Tibial nerve (tissue), 4 donors: ENCODE measurements at regions not wholly inside any gene's neighbourhood (a gene's known extent, or its start where the extent isn't known, plus 50 kb on each side); places are given as distances from the start of the nearest gene placed in this dataset.

Source experiments
- DNase-seq, 2 donors: peaks; one replicate each; pipeline ENCODE4 v3.0.0-alpha.2; 2019; ENCODE audit warnings: low spot score in 2 of 2
- H3K27ac ChIP-seq, 4 donors: fragments of 200-600 bp; sonication (generic) in 3 of 4; one replicate each; pipeline ENCODE4 v1.5.1; 2017 to 2019; ENCODE audit warnings: mild to moderate bottlenecking in 1 of 4
- H3K27me3 ChIP-seq, 2 donors: fragments of 200-600 bp; sonication (generic) in 1 of 2; one replicate each; pipeline versions ENCODE4 v1.5.1 to v1.6.0; 2017 to 2019
- H3K36me3 ChIP-seq, 3 donors: fragments of 200-600 bp; sonication (generic); one replicate each; pipeline ENCODE4 v1.5.1; 2018 to 2019
- H3K4me1 ChIP-seq, 4 donors: fragments of 200-600 bp; sonication (generic) in 3 of 4; one replicate each; pipeline ENCODE4 v1.5.1; 2017 to 2019
- H3K4me3 ChIP-seq, 4 donors: fragments of 200-600 bp; sonication (generic) in 3 of 4; one replicate each; pipeline ENCODE4 v1.5.1; 2017 to 2019; ENCODE audit warnings: mild to moderate bottlenecking in 1 of 4, moderate library complexity in 1 of 4
- H3K9me3 ChIP-seq, 4 donors: fragments of 200-600 bp; sonication (generic) in 3 of 4; one replicate each; pipeline ENCODE4 v1.5.1; 2017 to 2019
- EP300 ChIP-seq, 2 donors: sonication (generic); formaldehyde crosslinking; IDR thresholded peaks; one replicate each; pipeline ENCODE4 v1.6.1; 2017; ENCODE audit warnings: antibody characterized with exemption in 2 of 2, mild to moderate bottlenecking in 1 of 2
- POLR2A ChIP-seq, 2 donors: fragments of 450-650 bp; IDR thresholded peaks; one replicate each; pipeline ENCODE4 v1.6.1; 2017; ENCODE audit warnings: antibody characterized with exemption in 2 of 2, mild to moderate bottlenecking in 2 of 2, moderate library complexity in 2 of 2
- WGBS, 2 donors: methylation state at CpG; one replicate each; pipeline ENCODE4 v1.1.5; 2018; 5-methylcytosine and 5-hydroxymethylcytosine counted together
- TF ChIP-seq, protein P1 (sequence below), 5 experiments: fragments of 200-600 bp in 3 of 5; fragments of 450-650 bp in 2 of 5; sonication (generic) in 3 of 5; IDR thresholded peaks; one replicate each; pipeline ENCODE4 v1.5.1; 2016 to 2019; ENCODE audit warnings: antibody characterized with exemption in 5 of 5, mild to moderate bottlenecking in 3 of 5, moderate library complexity in 2 of 5

DNA sequence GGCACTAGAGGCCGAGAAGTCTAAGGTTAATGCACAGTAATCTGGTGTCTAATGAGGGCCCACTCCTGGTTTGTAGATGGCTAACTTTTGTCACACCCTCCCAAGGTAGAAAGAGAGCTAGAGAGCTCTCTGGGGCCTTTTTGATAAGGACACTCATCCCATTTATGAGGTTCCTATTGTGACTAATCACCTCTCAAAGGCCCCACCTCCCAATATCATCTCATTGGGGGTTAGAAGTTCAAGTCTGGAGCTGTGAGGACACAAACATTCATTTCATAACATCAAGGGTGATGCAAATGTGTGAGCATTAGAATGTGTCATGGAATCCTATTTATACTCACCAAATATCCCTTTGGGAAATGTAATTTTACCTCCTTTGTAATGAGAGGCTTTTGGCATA, 79.2 kb upstream of the SLC10A2 start:
- no peaks in the 10 kb centered on the region for H3K4me1 ChIP-seq
- no peaks in the 10 kb centered on the region for H3K27me3 ChIP-seq
- no peak for DNase-seq
- 85 to 100% methylated on average over 1 of the region's 1 CpG for WGBS, 2 donors
- no peaks in the 10 kb centered on the region for H3K9me3 ChIP-seq
- no peaks in the 10 kb centered on the region for H3K36me3 ChIP-seq
- TF ChIP-seq POLR2A (IDR thresholded peaks at IDR 0.05) = no peak
- no peak for TF ChIP-seq EP300 (IDR thresholded peaks at IDR 0.05)
- TF ChIP-seq, protein P1, sequence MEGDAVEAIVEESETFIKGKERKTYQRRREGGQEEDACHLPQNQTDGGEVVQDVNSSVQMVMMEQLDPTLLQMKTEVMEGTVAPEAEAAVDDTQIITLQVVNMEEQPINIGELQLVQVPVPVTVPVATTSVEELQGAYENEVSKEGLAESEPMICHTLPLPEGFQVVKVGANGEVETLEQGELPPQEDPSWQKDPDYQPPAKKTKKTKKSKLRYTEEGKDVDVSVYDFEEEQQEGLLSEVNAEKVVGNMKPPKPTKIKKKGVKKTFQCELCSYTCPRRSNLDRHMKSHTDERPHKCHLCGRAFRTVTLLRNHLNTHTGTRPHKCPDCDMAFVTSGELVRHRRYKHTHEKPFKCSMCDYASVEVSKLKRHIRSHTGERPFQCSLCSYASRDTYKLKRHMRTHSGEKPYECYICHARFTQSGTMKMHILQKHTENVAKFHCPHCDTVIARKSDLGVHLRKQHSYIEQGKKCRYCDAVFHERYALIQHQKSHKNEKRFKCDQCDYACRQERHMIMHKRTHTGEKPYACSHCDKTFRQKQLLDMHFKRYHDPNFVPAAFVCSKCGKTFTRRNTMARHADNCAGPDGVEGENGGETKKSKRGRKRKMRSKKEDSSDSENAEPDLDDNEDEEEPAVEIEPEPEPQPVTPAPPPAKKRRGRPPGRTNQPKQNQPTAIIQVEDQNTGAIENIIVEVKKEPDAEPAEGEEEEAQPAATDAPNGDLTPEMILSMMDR (IDR thresholded peaks at IDR 0.05) = no peak
- H3K27ac ChIP-seq = no peak overlapping the region
- H3K4me3 ChIP-seq = no peak overlapping the region

DNA sequence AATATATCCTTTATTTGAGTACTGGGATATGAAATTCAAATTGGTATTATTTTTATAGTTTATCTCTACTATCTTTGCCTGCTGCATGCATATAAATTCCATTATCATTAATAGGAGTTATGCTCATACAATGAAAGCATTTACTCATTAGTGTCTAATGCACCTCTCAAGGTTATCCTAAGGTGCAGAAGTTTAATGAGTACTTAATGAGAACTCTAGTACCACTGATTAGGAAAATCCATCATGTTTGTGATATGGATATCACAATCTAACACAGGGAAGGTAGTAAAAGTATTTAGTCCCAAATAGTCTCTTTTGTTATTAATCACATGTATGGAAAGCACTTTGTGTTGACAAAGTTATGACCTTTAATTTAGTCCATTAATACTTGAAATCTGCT, 77.2 kb upstream of the SLC10A2 start:
- Histone ChIP-seq H3K27me3 (no peaks in the 10 kb centered on the region), H3K4me3 (no peak overlapping the region), H3K9me3 (no peaks in the 10 kb centered on the region), H3K36me3 (no peaks in the 10 kb centered on the region), H3K4me1 (no peaks in the 10 kb centered on the region), H3K27ac (no peak overlapping the region)
- TF ChIP-seq, protein P1 (IDR thresholded peaks at IDR 0.05) = no peak
- TF ChIP-seq EP300 (IDR thresholded peaks at IDR 0.05) (no peak), POLR2A (IDR thresholded peaks at IDR 0.05) (no peak)
- no peak for DNase-seq

DNA sequence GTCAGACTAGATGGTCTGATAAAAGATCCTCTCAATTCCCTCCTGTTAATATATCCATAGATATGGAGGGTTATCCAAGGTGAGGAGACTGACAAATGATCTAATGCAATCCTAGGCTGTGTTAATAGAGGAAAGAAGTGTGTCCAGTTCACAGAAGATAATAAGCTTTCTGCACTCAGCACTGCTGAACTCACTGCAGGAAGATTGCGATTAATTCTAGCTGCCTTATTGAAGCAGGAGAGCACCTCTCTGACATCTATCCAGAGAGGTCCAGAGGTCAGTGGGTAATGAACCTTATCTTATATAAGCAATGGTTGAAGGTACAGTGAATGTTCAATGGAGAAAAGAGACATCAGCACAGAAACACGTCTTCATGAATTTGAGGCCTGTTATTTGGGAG, 75.9 kb upstream of the SLC10A2 start:
- 83 to 92% methylated on average over 2 of the region's 2 CpGs for WGBS, 2 donors

DNA sequence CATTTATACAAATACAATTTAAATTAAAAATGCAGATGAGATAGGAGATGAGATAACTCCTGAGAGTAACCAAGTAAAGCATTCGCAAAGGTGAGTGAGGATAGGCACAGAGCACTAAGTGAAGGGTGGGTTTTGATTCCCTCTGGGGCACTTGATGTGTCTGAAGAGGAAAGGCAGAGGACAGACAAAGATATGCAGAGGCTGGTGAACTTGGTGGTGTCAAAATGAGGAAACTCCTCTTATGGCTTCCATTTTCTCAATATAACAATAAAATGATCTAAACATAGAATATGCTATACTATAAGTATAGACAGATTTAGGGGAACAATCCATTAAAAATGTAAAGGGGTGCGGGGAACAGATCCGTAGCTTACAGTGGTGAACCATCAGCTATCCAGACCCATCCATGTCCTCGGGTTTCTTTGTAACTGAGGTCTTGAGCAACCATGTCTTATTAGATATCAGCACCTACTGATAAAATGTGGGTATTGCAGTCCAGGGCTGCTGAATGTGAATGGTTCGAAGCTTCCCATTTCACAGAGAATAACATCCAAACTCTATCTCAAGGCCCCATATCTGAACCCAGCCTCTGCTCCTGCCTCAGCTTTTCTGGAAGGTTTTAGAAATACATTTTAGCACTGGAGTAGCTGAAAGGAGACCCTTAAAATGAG, 73.9 kb upstream of the SLC10A2 start:
- WGBS, 2 donors = 59 to 61% methylated on average over 5 of the region's 5 CpGs
- DNase-seq = peak in 1 of 2 donors; percentile 63
- TF ChIP-seq POLR2A (IDR thresholded peaks at IDR 0.05) (no peak), EP300 (IDR thresholded peaks at IDR 0.05) (no peak)
- TF ChIP-seq, protein P1 (IDR thresholded peaks at IDR 0.05) = peak; percentile 37 to 61 (median 49)
- Histone ChIP-seq H3K27ac (no peak overlapping the region), H3K27me3 (no peaks in the 10 kb centered on the region), H3K36me3 (no peaks in the 10 kb centered on the region), H3K4me1 (no peaks in the 10 kb centered on the region), H3K4me3 (no peak overlapping the region), H3K9me3 (no peaks in the 10 kb centered on the region)

More for the DNA sequence above, 75.9 kb upstream of the SLC10A2 start:
- TF ChIP-seq EP300 (IDR thresholded peaks at IDR 0.05) = no peak
- Histone ChIP-seq H3K36me3 (no peaks in the 10 kb centered on the region), H3K27ac (no peak overlapping the region), H3K9me3 (no peaks in the 10 kb centered on the region), H3K4me3 (no peak overlapping the region), H3K4me1 (no peaks in the 10 kb centered on the region), H3K27me3 (no peaks in the 10 kb centered on the region)
- no peak for DNase-seq

DNA sequence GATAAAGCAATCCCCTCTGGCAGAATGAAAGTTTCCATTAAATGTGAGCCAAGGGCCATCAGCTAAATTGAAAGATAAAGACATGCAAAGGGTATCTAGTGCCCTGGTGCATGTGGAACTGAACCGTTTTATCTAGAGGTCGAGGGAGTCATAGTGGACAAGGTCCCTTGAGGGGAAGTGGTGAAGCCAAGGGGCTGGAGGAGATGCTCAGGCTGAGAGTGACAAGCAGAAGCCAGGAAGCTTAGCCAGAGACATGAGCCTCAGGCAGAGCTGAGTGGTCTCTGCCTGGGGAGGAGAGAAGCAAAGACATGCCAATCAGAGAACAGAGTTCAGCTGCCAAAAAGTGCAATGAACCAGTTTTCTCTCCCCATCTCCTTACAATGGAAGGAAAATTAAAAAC, 68.1 kb upstream of the SLC10A2 start:
- TF ChIP-seq, protein P1 (IDR thresholded peaks at IDR 0.05) = no peak
- TF ChIP-seq EP300 (IDR thresholded peaks at IDR 0.05) (no peak), POLR2A (IDR thresholded peaks at IDR 0.05) (no peak)
- H3K27me3 ChIP-seq = no peaks in the 10 kb centered on the region
- 52 to 60% methylated on average over 2 of the region's 2 CpGs for WGBS, 2 donors
- no peak overlapping the region for H3K27ac ChIP-seq
- H3K9me3 ChIP-seq = no peaks in the 10 kb centered on the region
- DNase-seq = no peak
- H3K36me3 ChIP-seq = no peaks in the 10 kb centered on the region
- H3K4me3 ChIP-seq = no peak overlapping the region
- H3K4me1 ChIP-seq = no peaks in the 10 kb centered on the region

DNA sequence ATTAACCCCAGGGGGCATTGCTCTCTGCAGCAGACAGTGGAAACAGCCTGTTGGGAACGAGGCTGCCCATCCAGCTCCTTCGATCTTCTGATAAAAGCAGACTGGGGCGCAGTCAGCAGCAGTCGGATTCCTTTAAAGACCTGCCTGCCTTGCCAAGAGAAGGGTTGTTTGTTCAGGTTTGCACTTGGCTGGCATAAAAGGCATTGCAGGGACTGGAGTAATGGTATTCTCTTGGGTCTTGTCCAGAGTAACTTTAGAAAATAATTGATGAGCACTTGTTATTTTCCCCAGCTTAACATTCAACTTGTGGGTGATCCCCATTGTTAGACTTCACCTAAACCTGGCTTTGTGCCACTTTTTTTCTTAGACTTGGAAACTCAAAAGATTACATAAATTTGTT, 67.3 kb upstream of the SLC10A2 start:
- Histone ChIP-seq H3K9me3 (no peaks in the 10 kb centered on the region), H3K36me3 (no peaks in the 10 kb centered on the region), H3K4me1 (no peaks in the 10 kb centered on the region), H3K4me3 (no peak overlapping the region), H3K27ac (no peak overlapping the region), H3K27me3 (no peaks in the 10 kb centered on the region)
- 75 to 87% methylated on average over 4 of the region's 4 CpGs for WGBS, 2 donors
- DNase-seq = no peak
- TF ChIP-seq POLR2A (IDR thresholded peaks at IDR 0.05) (no peak), EP300 (IDR thresholded peaks at IDR 0.05) (no peak)
- TF ChIP-seq, protein P1 (IDR thresholded peaks at IDR 0.05) = no peak
